HEK293 (cell line): ENCODE measurements at regions not wholly inside any gene's neighbourhood (a gene's known extent, or its start where the extent isn't known, plus 50 kb on each side); places are given as distances from the start of the nearest gene placed in this dataset.

ENCODE experiments used
- CTCF ChIA-PET: fragments of 350-600 bp; formaldehyde crosslinking; extraction: SDS; loops from one replicate; lab custom pipeline; 2021; ENCODE audit warnings: antibody characterized with exemption; lab: Yijun Ruan, JAX
- POLR2A ChIA-PET: fragments of 300-600 bp; formaldehyde crosslinking; extraction: SDS; loops from one replicate; lab custom pipeline; 2020; ENCODE audit warnings: antibody characterized with exemption, inconsistent platforms; lab: Yijun Ruan, JAX
- H3K27ac ChIP-seq: fragments of 200-500 bp; sonication (Bioruptor generic); 2 replicates; pipeline ENCODE4 v1.5.1; 2014; ENCODE audit warnings: low read depth, low read length, control low read depth, inconsistent platforms; ENCODE audit errors: extremely low read depth
- H3K36me3 ChIP-seq, 2 experiments: fragments of 200-500 bp in 1 of 2; sonication (Bioruptor generic) in 1 of 2; 1 replicate in 1 of 2; 2 replicates in 1 of 2; pipeline ENCODE4 v1.5.1; 2014 to 2017; ENCODE audit warnings: inconsistent platforms in 2 of 2, low read length in 2 of 2; ENCODE audit not compliant: control insufficient read depth in 2 of 2, insufficient read depth in 1 of 2
- H3K4me1 ChIP-seq: fragments of 200-500 bp; sonication (Bioruptor generic); 2 replicates; pipeline ENCODE4 v1.5.1; 2014; ENCODE audit warnings: mild to moderate bottlenecking, low read length, inconsistent platforms; ENCODE audit not compliant: control insufficient read depth, insufficient read depth
- H3K4me3 ChIP-seq: 2 replicates; pipeline ENCODE4 v1.5.1; 2011; ENCODE audit warnings: low read depth, mild to moderate bottlenecking, control low read depth, low read length, moderate library complexity
- H3K9me3 ChIP-seq: fragments of 200-500 bp; sonication (Bioruptor generic); 2 replicates; pipeline ENCODE4 v1.5.1; 2014; ENCODE audit warnings: low read depth, low read length, inconsistent platforms; ENCODE audit not compliant: control insufficient read depth, insufficient read depth
- KLF7 ChIP-seq: fragments of 450-650 bp; formaldehyde crosslinking; IDR thresholded peaks from 2 replicates; pipeline ENCODE4 v1.5.1; 2016; ENCODE audit warnings: missing biosample characterization, missing genetic modification characterization, borderline replicate concordance
- KLF8 ChIP-seq: fragments of 450-650 bp; formaldehyde crosslinking; IDR thresholded peaks from 2 replicates; pipeline ENCODE4 v1.5.1; 2016; ENCODE audit warnings: missing biosample characterization, missing genetic modification characterization
- MEIS1 ChIP-seq: sonication (generic); formaldehyde crosslinking; IDR thresholded peaks from 2 replicates; pipeline ENCODE4 v1.8.1; 2022; ENCODE audit warnings: missing genetic modification reagents, mild to moderate bottlenecking, borderline replicate concordance
- SETDB1 ChIP-seq: IDR thresholded peaks from one replicate; pipeline ENCODE4 v1.6.1; 2017; ENCODE audit warnings: mild to moderate bottlenecking, low read length, moderate library complexity, mixed read lengths; ENCODE audit not compliant: insufficient read length
- TCF7L2 ChIP-seq: IDR thresholded peaks from 2 replicates; pipeline ENCODE4 v1.6.1; 2011; ENCODE audit warnings: low read depth, mild to moderate bottlenecking, inconsistent platforms, low read length, moderate library complexity, borderline replicate concordance
- TRIM28 ChIP-seq: IDR thresholded peaks from 2 replicates; pipeline ENCODE4 v1.6.1; 2011; ENCODE audit warnings: low read length, control low read depth, borderline replicate concordance
- YY2 ChIP-seq: fragments of 450-650 bp; formaldehyde crosslinking; IDR thresholded peaks from 2 replicates; pipeline ENCODE4 v1.5.1; 2016; ENCODE audit warnings: missing biosample characterization, missing genetic modification characterization
- ZBTB48 ChIP-seq: fragments of 450-650 bp; formaldehyde crosslinking; IDR thresholded peaks from 2 replicates; pipeline ENCODE4 v1.5.1; 2016; ENCODE audit warnings: missing biosample characterization, missing genetic modification characterization
- ZBTB7A ChIP-seq: fragments of 450-650 bp; formaldehyde crosslinking; IDR thresholded peaks from 2 replicates; pipeline ENCODE4 v1.5.1; 2016; ENCODE audit warnings: low read depth, missing biosample characterization, missing genetic modification characterization
- ZBTB8A ChIP-seq: fragments of 450-650 bp; formaldehyde crosslinking; IDR thresholded peaks from 2 replicates; pipeline ENCODE4 v1.5.1; 2016; ENCODE audit warnings: missing biosample characterization, missing genetic modification characterization
- ZNF112 ChIP-seq: fragments of 450-650 bp; formaldehyde crosslinking; IDR thresholded peaks from 2 replicates; pipeline ENCODE4 v1.5.0; 2017; ENCODE audit warnings: missing biosample characterization, missing genetic modification characterization
- ZNF174 ChIP-seq: fragments of 450-650 bp; formaldehyde crosslinking; IDR thresholded peaks from 2 replicates; pipeline ENCODE4 v1.5.0; 2017; ENCODE audit warnings: missing biosample characterization, mild to moderate bottlenecking, missing genetic modification characterization
- ZNF23 ChIP-seq: fragments of 450-650 bp; formaldehyde crosslinking; IDR thresholded peaks from 2 replicates; pipeline ENCODE4 v1.5.1; 2016; ENCODE audit warnings: missing biosample characterization, missing genetic modification characterization, borderline replicate concordance
- ZNF341 ChIP-seq: fragments of 450-650 bp; formaldehyde crosslinking; IDR thresholded peaks from 2 replicates; pipeline ENCODE4; 2016; ENCODE audit warnings: low read depth, missing biosample characterization, missing genetic modification characterization
- ZNF473 ChIP-seq: fragments of 450-650 bp; formaldehyde crosslinking; IDR thresholded peaks from 2 replicates; pipeline ENCODE4 v1.5.1; 2017; ENCODE audit warnings: missing biosample characterization, missing genetic modification characterization
- ZNF530 ChIP-seq: fragments of 450-650 bp; formaldehyde crosslinking; IDR thresholded peaks from 2 replicates; pipeline ENCODE4 v1.5.1; 2016; ENCODE audit warnings: low read depth, missing biosample characterization, missing genetic modification characterization
- ZNF610 ChIP-seq: fragments of 450-650 bp; formaldehyde crosslinking; IDR thresholded peaks from 2 replicates; pipeline ENCODE4 v1.5.1; 2016; ENCODE audit warnings: missing biosample characterization, missing genetic modification characterization, borderline replicate concordance
- ZNF664 ChIP-seq: fragments of 450-650 bp; formaldehyde crosslinking; IDR thresholded peaks from 2 replicates; pipeline ENCODE4 v1.5.1; 2016; ENCODE audit warnings: missing biosample characterization, missing genetic modification characterization
- ZNF792 ChIP-seq: fragments of 450-650 bp; formaldehyde crosslinking; IDR thresholded peaks from 2 replicates; pipeline ENCODE4 v1.5.1; 2016; ENCODE audit warnings: missing biosample characterization, missing genetic modification characterization
- ZNF830 ChIP-seq: fragments of 450-650 bp; IDR thresholded peaks from 2 replicates; pipeline ENCODE4 v1.5.0; 2018; ENCODE audit warnings: missing biosample characterization, missing genetic modification characterization, low read depth, mild to moderate bottlenecking, moderate library complexity
- TF ChIP-seq, protein P1 (sequence below): fragments of 450-650 bp; formaldehyde crosslinking; IDR thresholded peaks from 2 replicates; pipeline ENCODE4 v1.5.1; 2017; ENCODE audit warnings: missing biosample characterization, missing genetic modification characterization
- TF ChIP-seq, protein P2 (sequence below): fragments of 450-650 bp; formaldehyde crosslinking; IDR thresholded peaks from 2 replicates; pipeline ENCODE4; 2016; ENCODE audit warnings: missing biosample characterization, missing genetic modification characterization
- TF ChIP-seq, protein P3 (sequence below): fragments of 450-650 bp; formaldehyde crosslinking; optimal IDR thresholded peaks from 2 replicates; pipeline ENCODE3; 2016; ENCODE audit warnings: missing biosample characterization, mild to moderate bottlenecking, missing genetic modification characterization
- TF ChIP-seq, protein P4 (sequence below): fragments of 450-650 bp; formaldehyde crosslinking; IDR thresholded peaks from 2 replicates; pipeline ENCODE4 v1.5.1; 2016; ENCODE audit warnings: missing biosample characterization, missing genetic modification characterization

DNA sequence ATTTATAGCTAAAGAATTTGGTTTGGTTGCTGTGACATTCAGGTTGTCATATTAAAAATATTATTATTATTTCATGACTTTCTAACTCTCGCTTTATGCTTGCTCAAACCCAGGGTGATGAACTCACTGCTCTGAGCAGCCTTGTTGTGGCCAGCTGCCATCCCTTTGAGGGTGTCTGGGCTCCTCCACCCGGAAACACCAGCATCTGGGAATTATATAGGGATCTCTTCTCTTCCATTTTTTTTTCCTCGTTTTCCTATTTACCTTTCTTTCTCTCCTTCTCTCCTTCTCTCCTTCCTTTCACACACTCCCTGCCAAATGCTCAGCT is 355.8 kb upstream of the SMARCA2 start:
- Histone ChIP-seq H3K4me3 (no peak overlapping the region), H3K9me3 (no peaks in the 10 kb centered on the region), H3K27ac (no peak overlapping the region), H3K4me1 (no peaks in the 10 kb centered on the region), H3K36me3 (no peaks in the 10 kb centered on the region)
- ChIA-PET CTCF (interaction anchor here (1.0 to 1.2 kb wide), 2 partner anchors 74 to 178 kb away, joined by 3 read pairs; no protein-coding TSS in a partner anchor), POLR2A (no interaction called here)
- TF ChIP-seq, protein P1, sequence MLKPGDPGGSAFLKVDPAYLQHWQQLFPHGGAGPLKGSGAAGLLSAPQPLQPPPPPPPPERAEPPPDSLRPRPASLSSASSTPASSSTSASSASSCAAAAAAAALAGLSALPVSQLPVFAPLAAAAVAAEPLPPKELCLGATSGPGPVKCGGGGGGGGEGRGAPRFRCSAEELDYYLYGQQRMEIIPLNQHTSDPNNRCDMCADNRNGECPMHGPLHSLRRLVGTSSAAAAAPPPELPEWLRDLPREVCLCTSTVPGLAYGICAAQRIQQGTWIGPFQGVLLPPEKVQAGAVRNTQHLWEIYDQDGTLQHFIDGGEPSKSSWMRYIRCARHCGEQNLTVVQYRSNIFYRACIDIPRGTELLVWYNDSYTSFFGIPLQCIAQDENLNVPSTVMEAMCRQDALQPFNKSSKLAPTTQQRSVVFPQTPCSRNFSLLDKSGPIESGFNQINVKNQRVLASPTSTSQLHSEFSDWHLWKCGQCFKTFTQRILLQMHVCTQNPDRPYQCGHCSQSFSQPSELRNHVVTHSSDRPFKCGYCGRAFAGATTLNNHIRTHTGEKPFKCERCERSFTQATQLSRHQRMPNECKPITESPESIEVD, result no peak
- TF ChIP-seq ZBTB48, result no peak
- no peak for TF ChIP-seq ZBTB8A (tag by site-specific recombination)
- no peak for TF ChIP-seq ZNF530 (tag by site-specific recombination)
- no peak for TF ChIP-seq ZNF473
- TF ChIP-seq ZNF174, result no peak
- no peak for TF ChIP-seq ZNF792
- TF ChIP-seq MEIS1 (CRISPR knock-in tag), result no peak
- TF ChIP-seq, protein P2, sequence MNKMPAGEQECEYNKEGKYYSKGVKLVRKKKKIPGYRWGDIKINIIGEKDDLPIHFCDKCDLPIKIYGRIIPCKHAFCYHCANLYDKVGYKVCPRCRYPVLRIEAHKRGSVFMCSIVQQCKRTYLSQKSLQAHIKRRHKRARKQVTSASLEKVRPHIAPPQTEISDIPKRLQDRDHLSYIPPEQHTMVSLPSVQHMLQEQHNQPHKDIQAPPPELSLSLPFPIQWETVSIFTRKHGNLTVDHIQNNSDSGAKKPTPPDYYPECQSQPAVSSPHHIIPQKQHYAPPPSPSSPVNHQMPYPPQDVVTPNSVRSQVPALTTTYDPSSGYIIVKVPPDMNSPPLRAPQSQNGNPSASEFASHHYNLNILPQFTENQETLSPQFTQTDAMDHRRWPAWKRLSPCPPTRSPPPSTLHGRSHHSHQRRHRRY, result no peak
- no peak for TF ChIP-seq ZNF664 (tag by site-specific recombination)
- no peak for TF ChIP-seq SETDB1
- TF ChIP-seq KLF8 (tag by site-specific recombination), result no peak
- TF ChIP-seq ZNF23 (tag by site-specific recombination), result no peak
- TF ChIP-seq, protein P3, sequence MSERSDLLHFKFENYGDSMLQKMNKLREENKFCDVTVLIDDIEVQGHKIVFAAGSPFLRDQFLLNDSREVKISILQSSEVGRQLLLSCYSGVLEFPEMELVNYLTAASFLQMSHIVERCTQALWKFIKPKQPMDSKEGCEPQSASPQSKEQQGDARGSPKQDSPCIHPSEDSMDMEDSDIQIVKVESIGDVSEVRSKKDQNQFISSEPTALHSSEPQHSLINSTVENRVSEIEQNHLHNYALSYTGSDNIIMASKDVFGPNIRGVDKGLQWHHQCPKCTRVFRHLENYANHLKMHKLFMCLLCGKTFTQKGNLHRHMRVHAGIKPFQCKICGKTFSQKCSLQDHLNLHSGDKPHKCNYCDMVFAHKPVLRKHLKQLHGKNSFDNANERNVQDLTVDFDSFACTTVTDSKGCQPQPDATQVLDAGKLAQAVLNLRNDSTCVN (tag by site-specific recombination), result no peak
- TF ChIP-seq ZNF610 (tag by site-specific recombination), result no peak

DNA sequence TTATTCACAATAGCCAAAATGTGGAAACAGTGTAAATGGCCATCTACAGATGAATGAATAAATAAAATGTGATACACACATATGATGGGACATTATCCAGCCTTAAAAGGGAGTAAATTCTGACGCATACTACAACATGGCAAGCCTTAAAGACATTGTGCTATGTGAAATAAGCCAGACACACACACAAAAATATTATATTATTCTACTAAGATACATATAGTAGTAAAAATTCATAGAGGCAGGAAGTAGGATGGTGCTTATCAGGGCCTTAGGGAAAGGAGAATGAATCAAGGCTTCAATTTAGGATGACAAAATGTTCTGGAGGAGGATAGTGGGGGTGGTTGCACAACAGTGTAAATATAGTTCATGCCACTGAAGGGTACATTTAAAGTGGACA is 346.7 kb upstream of the SMARCA2 start:
- TF ChIP-seq ZNF341 (tag by site-specific recombination) (no peak), TRIM28 (no peak), KLF7 (tag by site-specific recombination) (no peak), ZBTB7A (no peak), TCF7L2 (no peak), YY2 (tag by site-specific recombination) (no peak), ZNF792 (no peak), ZNF830 (tag by site-specific recombination) (no peak), ZNF112 (tag by site-specific recombination) (no peak)
- TF ChIP-seq, protein P4, sequence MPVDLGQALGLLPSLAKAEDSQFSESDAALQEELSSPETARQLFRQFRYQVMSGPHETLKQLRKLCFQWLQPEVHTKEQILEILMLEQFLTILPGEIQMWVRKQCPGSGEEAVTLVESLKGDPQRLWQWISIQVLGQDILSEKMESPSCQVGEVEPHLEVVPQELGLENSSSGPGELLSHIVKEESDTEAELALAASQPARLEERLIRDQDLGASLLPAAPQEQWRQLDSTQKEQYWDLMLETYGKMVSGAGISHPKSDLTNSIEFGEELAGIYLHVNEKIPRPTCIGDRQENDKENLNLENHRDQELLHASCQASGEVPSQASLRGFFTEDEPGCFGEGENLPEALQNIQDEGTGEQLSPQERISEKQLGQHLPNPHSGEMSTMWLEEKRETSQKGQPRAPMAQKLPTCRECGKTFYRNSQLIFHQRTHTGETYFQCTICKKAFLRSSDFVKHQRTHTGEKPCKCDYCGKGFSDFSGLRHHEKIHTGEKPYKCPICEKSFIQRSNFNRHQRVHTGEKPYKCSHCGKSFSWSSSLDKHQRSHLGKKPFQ, result no peak
- Histone ChIP-seq H3K36me3 (no peaks in the 10 kb centered on the region), H3K4me1 (no peaks in the 10 kb centered on the region), H3K27ac (no peak overlapping the region), H3K4me3 (no peak overlapping the region), H3K9me3 (0 out of 2 replicates have a peak, but pooled peaks cover 2% of the 10 kb centered on the region)
- ChIA-PET CTCF (no interaction called here), POLR2A (no interaction called here)
